Heart left ventricle (tissue), 16 donors: ENCODE measurements at regions not wholly inside any gene's neighbourhood (a gene's known extent, or its start where the extent isn't known, plus 50 kb on each side); places are given as distances from the start of the nearest gene placed in this dataset.

Source experiments
- ATAC-seq, 4 donors: fragments of 200-7000 bp; cut with Tn5 transposase; one replicate each; pipeline ENCODE4 v1.9.1; 2020 to 2022; ENCODE audit warnings: moderate library complexity in 4 of 4, mild to moderate bottlenecking in 3 of 4, moderate number of reproducible peaks in 1 of 4
- DNase-seq, 5 donors: peaks; one replicate each; pipeline ENCODE4 v3.0.0-alpha.2; 2020
- H3K27ac ChIP-seq, 12 donors: fragments of 200-600 bp; sonication (generic) in 4 of 12; one replicate each; pipeline versions ENCODE4 v1.5.0 to v1.8.0; 2016 to 2022; ENCODE audit warnings: mild to moderate bottlenecking in 2 of 12
- H3K27me3 ChIP-seq, 9 donors: fragments of 200-600 bp; sonication (generic) in 2 of 9; one replicate each; pipeline versions ENCODE4 v1.5.1 to v1.8.0; 2016 to 2022; ENCODE audit warnings: mild to moderate bottlenecking in 3 of 9
- H3K36me3 ChIP-seq, 9 donors: fragments of 200-600 bp; sonication (generic) in 2 of 9; one replicate each; pipeline versions ENCODE4 v1.5.0 to v1.8.0; 2018 to 2022; ENCODE audit warnings: mild to moderate bottlenecking in 2 of 9
- H3K4me1 ChIP-seq, 12 donors: fragments of 200-600 bp; sonication (generic) in 4 of 12; one replicate each; pipeline versions ENCODE4 v1.5.0 to v1.8.0; 2016 to 2022; ENCODE audit warnings: mild to moderate bottlenecking in 3 of 12
- H3K4me3 ChIP-seq, 12 donors: fragments of 200-600 bp; sonication (generic) in 4 of 12; one replicate each; pipeline versions ENCODE4 v1.5.0 to v1.8.0; 2017 to 2022; ENCODE audit warnings: mild to moderate bottlenecking in 9 of 12, moderate library complexity in 4 of 12
- H3K9me3 ChIP-seq, 12 donors: fragments of 200-600 bp; sonication (generic) in 4 of 12; one replicate each; pipeline versions ENCODE4 v1.5.0 to v1.8.0; 2016 to 2022; ENCODE audit warnings: mild to moderate bottlenecking in 1 of 12
- POLR2A ChIP-seq, 2 donors: fragments of 450-650 bp; IDR thresholded peaks; one replicate each; pipeline ENCODE4 v1.6.1; 2017; ENCODE audit warnings: antibody characterized with exemption in 2 of 2, mild to moderate bottlenecking in 2 of 2, moderate library complexity in 2 of 2
- WGBS, 4 donors: extraction: QIAGEN DNeasy Blood & Tissue Kit in 2 of 4; methylation state at CpG; one replicate each; pipeline versions ENCODE4 v1.1.5 to v1.1.7; 2013 to 2018; 5-methylcytosine and 5-hydroxymethylcytosine counted together
- intact Hi-C, 10 donors: fragments of 100-400 bp; cut with DNase I; formaldehyde crosslinking; loops; one replicate each; pipeline versions ENCODE4 v1.11.1 to v1.14.2; 2022
- TF ChIP-seq, protein P1 (sequence below), 12 donors: fragments of 200-600 bp; sonication (generic) in 4 of 12; IDR thresholded peaks; one replicate each; pipeline versions ENCODE4 v1.5.0 to v1.8.0; 2018 to 2022; ENCODE audit warnings: antibody characterized with exemption in 12 of 12, mild to moderate bottlenecking in 5 of 12
- donor health status: ischemic (EF 13 %, LVEDD 7.1; RV severe dilation, severe dysfunction).
- donor health status: healthy with polysubstance abuse.
- donor health status: DM: no; HTN: yes; CAD: no.
- donor health status: DM: no; HTN: no; CAD: no.
- donor health status: ischemic (EF 25% LVEDD 6.9; RV normal size, moderate dysfunction).
- donor health status: ischemic (EF 25% LVEDD 5.7; RV mildly dilated, moderate dysfunction).
- donor health status: healthy.
- donor health status: DM: yes; HTN: yes; CAD: no.
- donor health status: ischemic (EF 35%, LVEDD 5.7; RV mildly dilated, moderate dysfunction).
- donor health status: nonischemic (EF 11% LVEDD 7.7; RV severe dilation, severe dysfunction).
- donor health status: DM: yes; HTN: yes; CAD: no.
- donor health status: PGD.
- donor health status: ischemic (EF 29% LVEDD 5.4; RV normal size, mild dysfunction).
- donor health status: nonischemic (EF 23%, LVEDD 6.1; RV moderate dilation, normal function).

DNA sequence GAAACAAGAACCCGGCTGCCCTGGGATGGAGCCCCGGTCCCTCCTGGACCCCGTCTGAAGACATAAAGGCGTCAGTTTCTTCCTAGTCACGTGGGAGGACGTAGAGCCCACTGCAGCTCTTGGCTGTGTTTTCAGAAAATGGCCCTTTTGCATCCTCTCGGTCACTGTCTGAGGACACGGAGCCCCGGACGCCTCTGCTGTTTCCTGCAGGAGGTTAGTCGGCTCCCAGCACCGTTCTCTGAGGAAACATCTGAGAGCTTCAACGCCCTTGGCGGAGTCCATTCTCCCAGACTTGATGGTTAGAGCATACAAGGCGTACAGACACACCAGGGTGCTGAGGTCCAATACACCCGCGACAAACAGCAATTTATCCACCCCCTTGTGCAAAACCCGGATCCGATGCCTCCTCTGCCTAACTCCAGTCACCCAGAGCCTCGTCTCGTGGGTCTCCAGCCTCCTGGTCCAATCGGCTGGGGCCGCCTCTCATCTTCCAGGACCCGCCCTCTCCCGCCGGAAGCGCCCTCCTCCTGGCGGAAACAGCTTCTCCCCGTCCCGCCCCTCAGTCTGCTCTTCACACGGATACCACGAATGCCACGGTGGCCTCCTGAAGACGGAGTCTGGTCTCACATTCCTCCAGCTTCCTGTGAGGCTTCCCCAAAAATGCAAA is 119.4 kb downstream of the TMEM18 start:
- DNase-seq (peak in 2 of 5 donors; percentile 42 to 66), ATAC-seq (peak in 2 of 4 donors; percentile 52 to 77)
- no peaks in the 10 kb centered on the region for H3K4me1 ChIP-seq
- H3K27ac ChIP-seq, result no peak overlapping the region
- TF ChIP-seq, protein P1, sequence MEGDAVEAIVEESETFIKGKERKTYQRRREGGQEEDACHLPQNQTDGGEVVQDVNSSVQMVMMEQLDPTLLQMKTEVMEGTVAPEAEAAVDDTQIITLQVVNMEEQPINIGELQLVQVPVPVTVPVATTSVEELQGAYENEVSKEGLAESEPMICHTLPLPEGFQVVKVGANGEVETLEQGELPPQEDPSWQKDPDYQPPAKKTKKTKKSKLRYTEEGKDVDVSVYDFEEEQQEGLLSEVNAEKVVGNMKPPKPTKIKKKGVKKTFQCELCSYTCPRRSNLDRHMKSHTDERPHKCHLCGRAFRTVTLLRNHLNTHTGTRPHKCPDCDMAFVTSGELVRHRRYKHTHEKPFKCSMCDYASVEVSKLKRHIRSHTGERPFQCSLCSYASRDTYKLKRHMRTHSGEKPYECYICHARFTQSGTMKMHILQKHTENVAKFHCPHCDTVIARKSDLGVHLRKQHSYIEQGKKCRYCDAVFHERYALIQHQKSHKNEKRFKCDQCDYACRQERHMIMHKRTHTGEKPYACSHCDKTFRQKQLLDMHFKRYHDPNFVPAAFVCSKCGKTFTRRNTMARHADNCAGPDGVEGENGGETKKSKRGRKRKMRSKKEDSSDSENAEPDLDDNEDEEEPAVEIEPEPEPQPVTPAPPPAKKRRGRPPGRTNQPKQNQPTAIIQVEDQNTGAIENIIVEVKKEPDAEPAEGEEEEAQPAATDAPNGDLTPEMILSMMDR (IDR thresholded peaks at IDR 0.05), result no peak
- TF ChIP-seq POLR2A (IDR thresholded peaks at IDR 0.05), result no peak
- peaks cover 0 to 51% (median 0%) of the 10 kb centered on the region in 9 donors for H3K27me3 ChIP-seq
- WGBS, 4 donors, result 75 to 83% (median 79%) methylated on average over 33 to 34 of the region's 34 CpGs
- intact Hi-C loops, result no loop called here
- no peaks in the 10 kb centered on the region for H3K9me3 ChIP-seq
- no peaks in the 10 kb centered on the region for H3K36me3 ChIP-seq
- peak overlapping the region in 1 of 12 donors; percentile 5 for H3K4me3 ChIP-seq

DNA sequence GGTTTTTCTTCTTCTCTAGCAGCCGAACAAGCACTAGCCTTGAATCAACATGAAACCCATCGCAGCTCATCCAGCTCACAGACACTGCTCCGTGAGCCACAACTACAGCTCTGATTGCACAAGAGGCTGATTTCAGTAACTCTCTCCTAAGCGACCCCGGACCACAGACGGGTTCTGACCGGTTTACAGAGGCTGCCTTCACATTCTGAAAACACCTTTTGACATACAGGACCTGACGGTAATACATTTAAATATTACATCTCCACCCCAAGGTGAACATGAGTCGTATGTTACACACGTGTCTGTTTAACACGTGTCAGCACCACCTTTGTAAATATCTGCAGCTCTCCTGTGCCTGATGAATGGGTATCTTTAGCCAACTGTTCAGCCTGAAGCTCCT is 120.7 kb downstream of the TMEM18 start:
- WGBS, 4 donors, result 73 to 77% (median 75%) methylated on average over 11 of the region's 11 CpGs
- H3K9me3 ChIP-seq, result no peaks in the 10 kb centered on the region
- no peak for TF ChIP-seq POLR2A (IDR thresholded peaks at IDR 0.05)
- TF ChIP-seq, protein P1 (IDR thresholded peaks at IDR 0.05), result no peak
- no peak overlapping the region for H3K4me3 ChIP-seq
- intact Hi-C loops, result no loop called here
- H3K36me3 ChIP-seq, result no peaks in the 10 kb centered on the region
- no peak for ATAC-seq
- H3K27me3 ChIP-seq, result peaks cover 0 to 50% (median 0%) of the 10 kb centered on the region in 9 donors
- DNase-seq, result no peak
- H3K27ac ChIP-seq, result no peak overlapping the region
- H3K4me1 ChIP-seq, result no peaks in the 10 kb centered on the region

DNA sequence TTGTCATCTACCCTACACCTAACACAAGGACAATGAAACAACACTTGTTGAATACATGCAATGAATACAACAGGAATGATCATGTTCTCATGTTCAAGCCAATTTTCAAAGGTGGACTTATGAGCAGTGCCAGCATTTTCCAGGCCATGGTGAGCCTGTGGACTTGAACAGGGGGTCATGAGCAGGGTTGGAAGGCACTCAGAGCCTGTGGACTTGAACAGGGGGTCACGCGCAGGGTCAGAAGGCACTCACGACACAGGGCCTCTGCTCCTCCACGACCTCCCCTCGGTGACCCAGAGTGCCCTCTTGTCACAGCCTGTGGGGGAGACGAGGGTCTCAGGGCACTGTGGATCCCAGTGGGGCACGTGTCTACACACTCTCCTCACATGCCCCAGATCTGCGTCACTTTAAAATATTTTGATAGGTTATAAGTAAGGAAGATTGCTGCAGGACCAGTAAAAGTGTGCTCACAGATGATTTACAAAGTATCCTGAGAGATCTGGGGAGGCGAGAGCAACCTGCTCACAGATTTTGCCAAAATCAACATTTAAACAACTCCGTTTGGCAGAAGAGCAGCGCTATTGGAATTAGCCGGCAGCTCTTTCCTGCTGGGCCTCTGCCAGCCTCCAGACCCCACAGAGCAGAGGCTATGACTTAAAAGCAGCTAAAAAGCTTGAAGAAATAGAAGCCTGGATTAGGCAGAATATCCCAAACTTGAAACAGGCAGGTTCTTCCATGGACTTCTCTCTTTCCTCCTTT is 121.9 kb downstream of the TMEM18 start:
- Histone ChIP-seq H3K36me3 (no peaks in the 10 kb centered on the region), H3K9me3 (no peaks in the 10 kb centered on the region), H3K27me3 (peaks cover 0 to 54% (median 0%) of the 10 kb centered on the region in 9 donors), H3K4me1 (no peaks in the 10 kb centered on the region), H3K4me3 (no peak overlapping the region), H3K27ac (no peak overlapping the region)
- no peak for DNase-seq
- 65 to 71% (median 68%) methylated on average over 12 of the region's 12 CpGs for WGBS, 4 donors
- no peak for ATAC-seq
- intact Hi-C loops, result no loop called here
- TF ChIP-seq, protein P1 (IDR thresholded peaks at IDR 0.05), result no peak
- no peak for TF ChIP-seq POLR2A (IDR thresholded peaks at IDR 0.05)

DNA sequence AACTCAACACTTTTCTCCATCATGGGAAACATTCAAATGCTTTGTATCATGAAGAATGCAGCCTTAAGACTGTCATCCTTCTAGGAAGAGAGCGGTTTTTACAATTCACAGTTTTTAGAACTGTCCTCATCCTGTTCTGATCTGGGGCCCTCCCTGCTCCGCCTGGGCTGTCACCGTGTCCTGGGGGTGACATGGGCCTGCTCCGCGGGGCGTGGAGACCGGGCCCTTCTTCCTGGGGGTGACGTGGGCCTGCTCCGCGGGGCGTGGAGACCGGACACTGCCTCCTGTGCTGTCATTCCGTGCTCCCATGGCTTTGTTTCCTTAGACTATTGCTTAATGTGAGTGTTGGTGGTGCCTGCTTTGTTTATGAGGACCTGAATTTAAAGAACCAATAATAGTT is 122.8 kb downstream of the TMEM18 start:
- Histone ChIP-seq H3K27me3 (peaks cover 0 to 54% (median 0%) of the 10 kb centered on the region in 9 donors), H3K27ac (no peak overlapping the region), H3K4me1 (no peaks in the 10 kb centered on the region), H3K4me3 (no peak overlapping the region), H3K9me3 (no peaks in the 10 kb centered on the region), H3K36me3 (no peaks in the 10 kb centered on the region)
- WGBS, 4 donors, result 77 to 85% (median 84%) methylated on average over 13 of the region's 13 CpGs
- intact Hi-C loops, result no loop called here
- ATAC-seq, result no peak
- no peak for DNase-seq
- TF ChIP-seq, protein P1 (IDR thresholded peaks at IDR 0.05), result no peak
- TF ChIP-seq POLR2A (IDR thresholded peaks at IDR 0.05), result no peak
